HCT116 (cell line): ENCODE measurements at regions not wholly inside any gene's neighbourhood (a gene's known extent, or its start where the extent isn't known, plus 50 kb on each side); places are given as distances from the start of the nearest gene placed in this dataset.
"Not testable (repeated sequence)": the region's sequence is repeated elsewhere in the genome, so short reads cannot be mapped to it uniquely, and the experiment has no call there.

Experiments used
- ATAC-seq: fragments of 200-7000 bp; cut with Tn5 transposase; 2 replicates; pipeline ENCODE4 v1.9.1; 2020; ENCODE audit warnings: mild to moderate bottlenecking, moderate library complexity
- BruUV-seq: library from RNA; stranded (reverse); fragments of 400-500 nt; replicated peaks from 2 replicates; lab custom pipeline; 2021; lab: Mats Ljungman, UMichigan
- CTCF ChIA-PET: fragments of 300-600 bp; sonication (Branson Sonifier 250); formaldehyde crosslinking; loops from one replicate; lab custom pipeline; 2021; ENCODE audit warnings: antibody characterized with exemption; lab: Charles Lee
- POLR2A ChIA-PET: fragments of 300-600, 350-600 bp; sonication (Branson Sonifier 250); formaldehyde crosslinking; loops from one replicate; lab custom pipeline; 2021; ENCODE audit warnings: antibody characterized with exemption; lab: Charles Lee
- RAD21 ChIA-PET, 2 experiments: fragments of 300-600 bp; sonication (Branson Sonifier 250); formaldehyde crosslinking; loops; one replicate each; lab custom pipeline; 2023; ENCODE audit warnings: low total read pairs in 2 of 2; ENCODE audit not compliant: uncharacterized antibody in 2 of 2, unreplicated experiment in 2 of 2, low non-redundant PET in 1 of 2; lab: Charles Lee
- DNase-seq: peaks from one replicate; pipeline ENCODE4 v3.0.0-alpha.2; 2010; ENCODE audit warnings: low read depth, low spot score
- H2AFZ ChIP-seq: fragments of 200-600 bp; shearing (Covaris generic), sonication (generic); 2 replicates; pipeline ENCODE4 v1.6.1; 2017; ENCODE audit warnings: low read depth, mixed run types, mixed read lengths, antibody characterized with exemption, low read length; ENCODE audit not compliant: poor library complexity, severe bottlenecking
- H3K27ac ChIP-seq: 2 replicates; pipeline ENCODE4 v1.5.1; 2012; ENCODE audit warnings: low read depth, low read length
- H3K27me3 ChIP-seq: fragments of 200-600 bp; sonication (generic); 2 replicates; pipeline ENCODE4 v1.6.1; 2016; ENCODE audit warnings: mixed run types, low read length, mixed read lengths; ENCODE audit not compliant: insufficient read depth
- H3K36me3 ChIP-seq, 2 experiments: fragments of 200-500 bp in 1 of 2; fragments of 200-600 bp in 1 of 2; sonication (Bioruptor generic) in 1 of 2; sonication (generic) in 1 of 2; 2 replicates each; pipeline versions ENCODE4 v1.5.1 to v1.6.1; 2014 to 2016; ENCODE audit warnings: low read length in 2 of 2, inconsistent platforms in 1 of 2, mixed read lengths in 1 of 2, mixed run types in 1 of 2; ENCODE audit not compliant: insufficient read depth in 2 of 2, control insufficient read depth in 1 of 2
- H3K4me1 ChIP-seq, 2 experiments: fragments of 200-600 bp in 1 of 2; sonication (generic) in 1 of 2; 2 replicates each; pipeline versions ENCODE4 v1.5.1 to v1.6.1; 2012 to 2017; ENCODE audit warnings: low read length in 2 of 2, inconsistent platforms in 1 of 2, mild to moderate bottlenecking in 1 of 2, mixed read lengths in 1 of 2, mixed run types in 1 of 2, moderate library complexity in 1 of 2; ENCODE audit not compliant: insufficient read depth in 2 of 2, control insufficient read depth in 1 of 2
- H3K4me2 ChIP-seq: fragments of 200-600 bp; sonication (generic); 2 replicates; pipeline ENCODE4 v1.6.1; 2017; ENCODE audit warnings: mixed run types, low read length, mixed read lengths
- H3K4me3 ChIP-seq, 2 experiments: fragments of 200-600 bp in 1 of 2; sonication (generic) in 1 of 2; replicated peaks in 1 of 2; 2 replicates each; pipeline ENCODE4 v1.5.1; 2011 to 2016; ENCODE audit warnings: low read length in 2 of 2, control low read depth in 1 of 2, low read depth in 1 of 2, mild to moderate bottlenecking in 1 of 2, mixed read lengths in 1 of 2, mixed run types in 1 of 2
- H3K79me2 ChIP-seq: fragments of 200-600 bp; sonication (generic); 2 replicates; pipeline ENCODE4 v1.6.1; 2017; ENCODE audit warnings: mild to moderate bottlenecking, mixed run types, low read length, moderate library complexity, mixed read lengths; ENCODE audit not compliant: insufficient read depth
- H3K9ac ChIP-seq: fragments of 200-600 bp; sonication (generic); 2 replicates; pipeline ENCODE4 v1.6.1; 2016; ENCODE audit warnings: low read length, mixed read lengths
- H3K9me2 ChIP-seq: fragments of 200-600 bp; sonication (generic), shearing (Covaris generic); 2 replicates; pipeline ENCODE4 v1.6.1; 2017; ENCODE audit warnings: mixed run types, mild to moderate bottlenecking, moderate library complexity; ENCODE audit not compliant: insufficient read depth
- H3K9me3 ChIP-seq, 2 experiments: fragments of 200-500 bp in 1 of 2; fragments of 200-600 bp in 1 of 2; sonication (Bioruptor generic) in 1 of 2; sonication (generic) in 1 of 2; 2 replicates each; pipeline ENCODE4 v1.6.1; 2014 to 2017; ENCODE audit warnings: low read length in 2 of 2, mixed read lengths in 2 of 2, inconsistent platforms in 1 of 2, low read depth in 1 of 2, mild to moderate bottlenecking in 1 of 2, mixed run types in 1 of 2, moderate library complexity in 1 of 2; ENCODE audit not compliant: control insufficient read depth in 1 of 2, insufficient read depth in 1 of 2
- H4K20me1 ChIP-seq: fragments of 200-600 bp; sonication (generic), shearing (Covaris generic); 2 replicates; pipeline ENCODE4 v1.6.1; 2017; ENCODE audit warnings: mixed run types, mild to moderate bottlenecking, moderate library complexity; ENCODE audit not compliant: insufficient read depth
- CEBPB ChIP-seq: IDR thresholded peaks from 2 replicates; pipeline ENCODE4 v1.6.1; 2012; ENCODE audit warnings: low read depth
- EGR1 ChIP-seq: IDR thresholded peaks from 2 replicates; pipeline ENCODE4 v1.6.1; 2012; ENCODE audit warnings: low read depth
- EZH2phosphoT487 ChIP-seq: fragments of 200-600 bp; IDR thresholded peaks from 2 replicates; pipeline ENCODE4 v1.6.1; 2018; ENCODE audit warnings: antibody characterized with exemption, borderline replicate concordance
- FOSL1 ChIP-seq: IDR thresholded peaks from 2 replicates; pipeline ENCODE4 v1.6.1; 2012; ENCODE audit warnings: low read depth
- ZNF274 ChIP-seq: fragments of 200-500 bp; sonication (Bioruptor generic); IDR thresholded peaks from 2 replicates; pipeline ENCODE4 v1.6.1; 2014; ENCODE audit warnings: mild to moderate bottlenecking, low read depth, low read length, inconsistent platforms
- intact Hi-C: fragments of 100-400 bp; cut with micrococcal nuclease; formaldehyde crosslinking; loops from 2 replicates; pipeline ENCODE4 v1.10.0; 2022

GRCh38 chr4:20185103-20185502 lies 66.6 kb upstream of the SLIT2 start:
- H4K20me1 ChIP-seq, result no peaks in the 10 kb centered on the region
- no peak overlapping the region for H3K9ac ChIP-seq
- no peaks in the 10 kb centered on the region for H3K9me3 ChIP-seq
- H3K27ac ChIP-seq, result no peak overlapping the region
- intact Hi-C loops, result no loop called here
- no peaks in the 10 kb centered on the region for H3K27me3 ChIP-seq
- H3K4me3 ChIP-seq, result no peak overlapping the region
- TF ChIP-seq CEBPB (no peak), EZH2phosphoT487 (no peak), FOSL1 (no peak), ZNF274 (no peak), EGR1 (no peak)
- POLR2A ChIA-PET, result no interaction called here
- DNase-seq (no peak), ATAC-seq (no peak)
- no TSS peak for BruUV-seq
- no peaks in the 10 kb centered on the region for H3K79me2 ChIP-seq
- no peak overlapping the region for H2AFZ ChIP-seq
- RAD21 ChIA-PET, result no interaction called here
- no peak overlapping the region for H3K4me2 ChIP-seq
- CTCF ChIA-PET, result no interaction called here
- no peaks in the 10 kb centered on the region for H3K9me2 ChIP-seq
- no peaks in the 10 kb centered on the region for H3K4me1 ChIP-seq
- H3K36me3 ChIP-seq, result no peaks in the 10 kb centered on the region

- H3K9me2 ChIP-seq, CTCF ChIA-PET, H3K4me3 ChIP-seq, H3K4me2 ChIP-seq, H2AFZ ChIP-seq, H3K4me1 ChIP-seq, H3K79me2 ChIP-seq, RAD21 ChIA-PET, DNase-seq, H3K27ac ChIP-seq, intact Hi-C loops, H3K9ac ChIP-seq, POLR2A ChIA-PET, H4K20me1 ChIP-seq, H3K27me3 ChIP-seq, ATAC-seq, BruUV-seq, H3K9me3 ChIP-seq, H3K36me3 ChIP-seq: not testable (repeated sequence)
Measured at GRCh38 chr4:20183131-20183530, 68.6 kb upstream of the SLIT2 start.
